ENCODE measurements at regions not wholly inside any gene's neighbourhood (a gene's known extent, or its start where the extent isn't known, plus 50 kb on each side); places are given as distances from the start of the nearest gene placed in this dataset.

DNA sequence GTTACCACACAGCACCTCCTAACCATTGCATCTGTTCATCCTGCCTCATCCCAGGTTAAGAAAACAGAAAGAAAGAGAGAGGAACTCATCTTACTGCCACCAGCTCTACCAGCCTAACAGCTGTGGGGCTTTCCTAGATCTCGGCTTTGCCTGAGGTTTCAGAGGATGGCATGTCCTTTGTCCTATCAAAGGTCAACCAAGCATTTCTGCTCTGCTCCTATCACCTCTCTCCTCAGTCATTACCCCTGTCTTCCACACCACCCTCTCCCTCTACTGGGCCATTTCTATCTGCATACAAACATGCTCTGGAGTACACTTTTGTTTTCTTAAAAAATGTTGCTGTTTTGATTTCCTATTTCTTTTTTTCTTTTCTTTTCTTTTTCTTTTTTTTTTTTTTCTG, 393.3 kb downstream of the IRS2 start:
- no CpG with 5 or more reads among the region's 1 CpG for whole genome bisulfite sequencing (ENCODE audit: insufficient coverage)
- H3K4me3 Mint-ChIP-seq = no peak overlapping the region
- ATAC-seq (replicated peaks in 1 of 4) (no peak), DNase-seq (no peak)
- H3K27ac ChIP-seq (ENCODE audit: low read length) = no peak overlapping the region
- ChIA-PET POLR2A (no interaction called here), CTCF (no interaction called here)
- no peak overlapping the region for H3K27ac Mint-ChIP-seq
- H3K27me3 Mint-ChIP-seq = peaks cover 0 to 18% of the 10 kb centered on the region in 2 donors
- H3K4me1 Mint-ChIP-seq = no peaks in the 10 kb centered on the region
- no peak overlapping the region for H3K4me3 ChIP-seq (ENCODE audit: control insufficient read depth in 1 of 2, extremely low read depth in 1 of 2, low read length in 1 of 2)
- H3K36me3 Mint-ChIP-seq = no peaks in the 10 kb centered on the region
- H3K9me3 ChIP-seq = no peaks in the 10 kb centered on the region
- H3K36me3 ChIP-seq (ENCODE audit: control insufficient read depth in 2 of 2, extremely low read depth in 1 of 2, insufficient read depth in 1 of 2, low read length in 1 of 2) = no peaks in the 10 kb centered on the region
- no peaks in the 10 kb centered on the region for H3K27me3 ChIP-seq (replicated peaks in 1 of 2; ENCODE audit: control insufficient read depth in 2 of 2, extremely low read depth in 1 of 2, insufficient read depth in 2 of 2, low read length in 1 of 2)
- H3K4me1 ChIP-seq (ENCODE audit: control insufficient read depth in 1 of 2, extremely low read depth in 1 of 2, insufficient read depth in 2 of 2, low read length in 2 of 2) = no peaks in the 10 kb centered on the region
- peaks cover 0 to 7% (median 0%) of the 10 kb centered on the region in 3 donors for H3K9me3 Mint-ChIP-seq

DNA sequence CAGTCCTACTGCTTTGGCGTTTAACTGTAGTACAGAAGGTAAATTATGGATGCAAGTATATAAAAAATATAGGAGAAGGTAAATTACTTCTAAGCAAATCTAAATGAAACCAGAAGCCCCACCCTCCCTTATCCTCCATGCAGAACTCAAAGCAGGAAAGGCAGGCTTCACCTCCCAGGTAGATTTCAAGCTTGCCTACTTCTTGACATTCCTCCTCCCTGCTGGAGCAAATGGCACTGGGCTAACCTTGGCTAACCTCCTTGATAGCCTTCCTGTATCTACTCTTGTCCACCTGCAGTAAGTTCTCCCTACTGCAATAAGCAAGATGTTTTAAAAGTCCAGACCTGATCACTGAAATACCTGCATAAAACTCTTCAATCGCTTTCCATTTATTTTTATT, 396.0 kb downstream of the IRS2 start:
- ATAC-seq (replicated peaks in 1 of 4) = no peak
- H3K4me3 ChIP-seq (ENCODE audit: control insufficient read depth in 1 of 2, extremely low read depth in 1 of 2, low read length in 1 of 2) = no peak overlapping the region
- H3K27me3 Mint-ChIP-seq = peaks cover 3 to 17% of the 10 kb centered on the region in 2 donors
- H3K36me3 Mint-ChIP-seq = no peaks in the 10 kb centered on the region
- ChIA-PET CTCF (no interaction called here), POLR2A (no interaction called here)
- peaks cover 0 to 4% (median 0%) of the 10 kb centered on the region in 3 donors for H3K9me3 Mint-ChIP-seq
- H3K36me3 ChIP-seq (ENCODE audit: control insufficient read depth in 2 of 2, extremely low read depth in 1 of 2, insufficient read depth in 1 of 2, low read length in 1 of 2) = no peaks in the 10 kb centered on the region
- H3K27ac ChIP-seq (ENCODE audit: low read length) = no peak overlapping the region
- H3K4me1 ChIP-seq (ENCODE audit: control insufficient read depth in 1 of 2, extremely low read depth in 1 of 2, insufficient read depth in 2 of 2, low read length in 2 of 2) = no peaks in the 10 kb centered on the region
- H3K27me3 ChIP-seq (replicated peaks in 1 of 2; ENCODE audit: control insufficient read depth in 2 of 2, extremely low read depth in 1 of 2, insufficient read depth in 2 of 2, low read length in 1 of 2) = no peaks in the 10 kb centered on the region
- H3K27ac Mint-ChIP-seq = no peak overlapping the region
- H3K4me1 Mint-ChIP-seq = no peaks in the 10 kb centered on the region
- no peak for DNase-seq
- WGBS (ENCODE audit: insufficient coverage) = no CpG with 5 or more reads among the region's 2 CpGs
- H3K9me3 ChIP-seq = no peaks in the 10 kb centered on the region
- H3K4me3 Mint-ChIP-seq = no peak overlapping the region

DNA sequence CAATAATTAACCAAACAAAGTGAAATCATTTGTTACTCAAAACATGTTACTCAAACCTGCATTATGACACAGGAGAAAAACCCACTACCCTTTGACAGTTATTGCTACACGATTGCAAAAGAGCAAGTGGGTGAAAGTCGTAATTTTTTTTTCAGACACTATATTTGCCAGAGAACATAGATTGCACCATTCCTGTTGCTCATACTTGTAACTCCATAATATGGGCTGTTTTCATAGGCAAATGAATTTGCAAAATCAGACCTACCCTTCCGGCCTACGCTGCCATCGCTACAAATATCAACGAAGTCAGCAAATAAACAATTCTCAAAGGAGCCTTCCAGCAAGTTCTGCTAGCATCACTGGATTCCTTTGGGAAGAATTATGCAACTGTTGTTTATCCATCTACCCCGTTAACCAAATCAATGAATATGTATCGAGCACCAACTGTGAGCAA, 396.5 kb downstream of the IRS2 start:
- no peak overlapping the region for H3K27ac ChIP-seq (ENCODE audit: low read length)
- DNase-seq = no peak
- Mint-ChIP-seq H3K4me3 (no peak overlapping the region), H3K4me1 (no peaks in the 10 kb centered on the region), H3K27me3 (peaks cover 3 to 17% of the 10 kb centered on the region in 2 donors), H3K9me3 (peaks cover 0 to 4% (median 0%) of the 10 kb centered on the region in 3 donors), H3K36me3 (no peaks in the 10 kb centered on the region), H3K27ac (no peak overlapping the region)
- H3K9me3 ChIP-seq = no peaks in the 10 kb centered on the region
- ATAC-seq (replicated peaks in 1 of 4) = no peak
- H3K36me3 ChIP-seq (ENCODE audit: control insufficient read depth in 2 of 2, extremely low read depth in 1 of 2, insufficient read depth in 1 of 2, low read length in 1 of 2) = no peaks in the 10 kb centered on the region
- WGBS (ENCODE audit: insufficient coverage) = 92% methylated on average over 2 of the region's 8 CpGs
- no peaks in the 10 kb centered on the region for H3K27me3 ChIP-seq (replicated peaks in 1 of 2; ENCODE audit: control insufficient read depth in 2 of 2, extremely low read depth in 1 of 2, insufficient read depth in 2 of 2, low read length in 1 of 2)
- ChIA-PET POLR2A (no interaction called here), CTCF (no interaction called here)
- H3K4me1 ChIP-seq (ENCODE audit: control insufficient read depth in 1 of 2, extremely low read depth in 1 of 2, insufficient read depth in 2 of 2, low read length in 2 of 2) = no peaks in the 10 kb centered on the region
- no peak overlapping the region for H3K4me3 ChIP-seq (ENCODE audit: control insufficient read depth in 1 of 2, extremely low read depth in 1 of 2, low read length in 1 of 2)

DNA sequence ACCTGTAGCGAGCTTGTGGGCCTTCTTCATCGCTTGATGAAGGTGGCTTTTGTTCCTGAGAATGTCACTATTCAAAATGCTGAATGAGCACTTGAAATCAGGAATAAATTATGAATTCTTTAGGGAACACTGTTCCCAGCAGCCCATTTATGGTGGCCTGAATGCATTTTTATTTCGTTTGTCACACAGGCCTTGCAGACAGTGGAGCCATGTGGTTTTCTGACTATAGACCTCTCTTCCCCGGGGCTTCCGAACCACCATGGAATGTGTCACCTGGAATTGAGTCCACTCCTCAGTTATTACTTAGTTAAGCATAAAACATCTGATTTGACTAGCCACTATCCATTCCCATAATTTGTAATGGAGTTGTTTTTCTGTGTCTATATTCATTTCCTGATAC, 396.9 kb downstream of the IRS2 start:
- CTCF ChIA-PET = no interaction called here

DNA sequence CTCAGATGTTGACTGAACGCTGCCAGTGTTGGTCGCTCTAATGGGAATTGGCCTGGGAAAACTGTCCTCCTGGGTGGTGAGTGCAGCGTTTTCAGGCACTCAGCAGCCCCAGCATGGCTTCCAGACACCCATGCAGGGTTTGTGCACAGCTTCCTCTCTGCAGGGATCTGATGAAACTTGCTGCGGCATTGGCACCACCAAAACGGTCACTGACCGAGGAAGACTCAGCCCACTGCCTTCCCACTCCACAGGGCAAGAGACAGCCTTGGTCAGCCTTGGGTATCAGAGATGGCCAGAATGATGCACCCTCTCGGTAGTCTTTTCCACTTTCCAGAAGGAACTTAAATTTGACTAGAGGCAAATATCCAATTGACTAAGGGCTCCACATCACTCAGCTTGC, 398.9 kb downstream of the IRS2 start:
- H3K4me1 ChIP-seq (ENCODE audit: control insufficient read depth in 1 of 2, extremely low read depth in 1 of 2, insufficient read depth in 2 of 2, low read length in 2 of 2) = no peaks in the 10 kb centered on the region
- no peaks in the 10 kb centered on the region for H3K36me3 Mint-ChIP-seq
- POLR2A ChIA-PET = no interaction called here
- H3K9me3 Mint-ChIP-seq = peaks cover 0 to 4% (median 0%) of the 10 kb centered on the region in 3 donors
- H3K4me3 Mint-ChIP-seq = no peak overlapping the region
- DNase-seq (no peak), ATAC-seq (replicated peaks in 1 of 4) (no peak)
- H3K9me3 ChIP-seq = no peaks in the 10 kb centered on the region
- H3K27me3 ChIP-seq (replicated peaks in 1 of 2; ENCODE audit: control insufficient read depth in 2 of 2, extremely low read depth in 1 of 2, insufficient read depth in 2 of 2, low read length in 1 of 2) = no peaks in the 10 kb centered on the region
- peaks cover 3 to 9% of the 10 kb centered on the region in 2 donors for H3K27me3 Mint-ChIP-seq
- CTCF ChIA-PET = no interaction called here
- 78% methylated on average over 6 of the region's 7 CpGs for WGBS (ENCODE audit: insufficient coverage)
- no peaks in the 10 kb centered on the region for H3K4me1 Mint-ChIP-seq
- no peak overlapping the region for H3K27ac Mint-ChIP-seq
- no peak overlapping the region for H3K4me3 ChIP-seq (ENCODE audit: control insufficient read depth in 1 of 2, extremely low read depth in 1 of 2, low read length in 1 of 2)
- H3K36me3 ChIP-seq (ENCODE audit: control insufficient read depth in 2 of 2, extremely low read depth in 1 of 2, insufficient read depth in 1 of 2, low read length in 1 of 2) = no peaks in the 10 kb centered on the region
- no peak overlapping the region for H3K27ac ChIP-seq (ENCODE audit: low read length)

More for the DNA sequence above, 396.9 kb downstream of the IRS2 start:
- no peaks in the 10 kb centered on the region for H3K36me3 Mint-ChIP-seq
- H3K4me1 Mint-ChIP-seq = no peaks in the 10 kb centered on the region
- Histone ChIP-seq H3K9me3 (no peaks in the 10 kb centered on the region), H3K27ac (ENCODE audit: low read length) (no peak overlapping the region), H3K4me3 (ENCODE audit: control insufficient read depth in 1 of 2, extremely low read depth in 1 of 2, low read length in 1 of 2) (no peak overlapping the region), H3K4me1 (ENCODE audit: control insufficient read depth in 1 of 2, extremely low read depth in 1 of 2, insufficient read depth in 2 of 2, low read length in 2 of 2) (no peaks in the 10 kb centered on the region), H3K36me3 (ENCODE audit: control insufficient read depth in 2 of 2, extremely low read depth in 1 of 2, insufficient read depth in 1 of 2, low read length in 1 of 2) (no peaks in the 10 kb centered on the region), H3K27me3 (replicated peaks in 1 of 2; ENCODE audit: control insufficient read depth in 2 of 2, extremely low read depth in 1 of 2, insufficient read depth in 2 of 2, low read length in 1 of 2) (no peaks in the 10 kb centered on the region)
- no peak for DNase-seq
- H3K4me3 Mint-ChIP-seq = no peak overlapping the region
- no peak overlapping the region for H3K27ac Mint-ChIP-seq
- H3K27me3 Mint-ChIP-seq = peaks cover 3 to 13% of the 10 kb centered on the region in 2 donors
- POLR2A ChIA-PET = no interaction called here
- no peak for ATAC-seq (replicated peaks in 1 of 4)
- 40% methylated on average over 3 of the region's 5 CpGs for WGBS (ENCODE audit: insufficient coverage)
- H3K9me3 Mint-ChIP-seq = peaks cover 0 to 4% (median 0%) of the 10 kb centered on the region in 3 donors

DNA sequence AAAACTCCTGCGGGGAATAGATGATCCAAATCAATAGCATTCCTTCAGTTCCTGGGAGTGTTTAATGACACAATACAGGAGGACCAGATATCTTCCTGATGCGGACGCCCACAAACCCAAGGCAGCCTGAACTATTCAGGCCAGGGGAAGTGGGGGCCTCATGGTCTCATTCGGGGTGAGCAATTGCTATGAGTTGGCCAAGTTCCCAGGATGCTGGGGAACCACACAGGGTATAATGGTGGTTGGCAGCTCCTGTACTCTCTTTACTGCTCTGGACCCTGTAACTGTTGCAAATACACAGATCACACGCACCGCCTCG, 401.2 kb downstream of the IRS2 start:
- no peaks in the 10 kb centered on the region for H3K9me3 ChIP-seq
- ATAC-seq (replicated peaks in 1 of 4) = no peak
- H3K4me3 ChIP-seq (ENCODE audit: control insufficient read depth in 1 of 2, extremely low read depth in 1 of 2, low read length in 1 of 2) = no peak overlapping the region
- Mint-ChIP-seq H3K27ac (no peak overlapping the region), H3K27me3 (peaks cover 3 to 5% of the 10 kb centered on the region in 2 donors), H3K9me3 (no peaks in the 10 kb centered on the region), H3K4me3 (no peak overlapping the region), H3K4me1 (no peaks in the 10 kb centered on the region), H3K36me3 (no peaks in the 10 kb centered on the region)
- CTCF ChIA-PET = no interaction called here
- WGBS (ENCODE audit: insufficient coverage) = 72% methylated on average over 6 of the region's 7 CpGs
- H3K27me3 ChIP-seq (replicated peaks in 1 of 2; ENCODE audit: control insufficient read depth in 2 of 2, extremely low read depth in 1 of 2, insufficient read depth in 2 of 2, low read length in 1 of 2) = no peaks in the 10 kb centered on the region
- POLR2A ChIA-PET = no interaction called here
- H3K27ac ChIP-seq (ENCODE audit: low read length) = no peak overlapping the region
- H3K36me3 ChIP-seq (ENCODE audit: control insufficient read depth in 2 of 2, extremely low read depth in 1 of 2, insufficient read depth in 1 of 2, low read length in 1 of 2) = no peaks in the 10 kb centered on the region
- no peak for DNase-seq
- H3K4me1 ChIP-seq (ENCODE audit: control insufficient read depth in 1 of 2, extremely low read depth in 1 of 2, insufficient read depth in 2 of 2, low read length in 2 of 2) = no peaks in the 10 kb centered on the region

DNA sequence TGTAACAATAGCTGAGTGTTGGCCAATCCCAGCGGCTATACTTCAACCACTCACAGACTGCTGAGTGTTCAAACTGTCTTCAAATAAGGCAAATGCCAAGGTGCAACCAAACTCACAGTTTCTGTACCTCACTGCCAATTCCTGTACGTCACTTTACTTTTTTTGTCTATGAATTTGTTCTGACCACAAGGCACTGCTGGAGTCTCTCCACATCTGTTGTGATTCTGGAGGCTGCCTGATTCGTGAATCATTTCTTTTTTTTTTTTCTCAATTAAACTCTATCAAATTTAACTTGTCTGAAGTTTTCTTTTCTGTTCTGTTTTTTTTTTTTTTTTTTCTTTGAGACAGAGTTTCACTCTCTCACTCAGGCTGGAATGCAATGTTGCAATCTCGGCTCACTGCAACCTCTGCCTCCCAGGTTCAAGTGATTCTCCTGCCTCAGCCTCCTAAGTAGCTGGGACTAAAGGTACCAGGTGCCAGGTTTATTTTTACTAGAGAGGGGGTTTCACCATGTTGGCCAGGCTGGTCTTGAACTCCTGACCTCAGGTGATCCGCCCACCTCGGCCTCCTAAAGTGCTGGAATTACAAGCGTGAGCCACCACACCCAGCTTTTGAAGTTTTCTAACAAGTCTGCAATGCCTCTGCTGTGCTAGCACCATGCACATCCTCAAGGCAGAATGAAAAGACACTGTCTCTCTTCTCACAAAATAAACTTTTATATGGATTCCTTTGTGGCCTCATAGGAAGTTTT, 401.7 kb downstream of the IRS2 start:
- no peak overlapping the region for H3K4me3 Mint-ChIP-seq

More for the DNA sequence above, 401.7 kb downstream of the IRS2 start:
- no peaks in the 10 kb centered on the region for H3K36me3 Mint-ChIP-seq
- H3K4me1 ChIP-seq (ENCODE audit: control insufficient read depth in 1 of 2, extremely low read depth in 1 of 2, insufficient read depth in 2 of 2, low read length in 2 of 2) = no peaks in the 10 kb centered on the region
- H3K4me3 ChIP-seq (ENCODE audit: control insufficient read depth in 1 of 2, extremely low read depth in 1 of 2, low read length in 1 of 2) = no peak overlapping the region
- H3K27me3 ChIP-seq (replicated peaks in 1 of 2; ENCODE audit: control insufficient read depth in 2 of 2, extremely low read depth in 1 of 2, insufficient read depth in 2 of 2, low read length in 1 of 2) = no peaks in the 10 kb centered on the region
- POLR2A ChIA-PET = no interaction called here
- CTCF ChIA-PET = no interaction called here
- H3K36me3 ChIP-seq (ENCODE audit: control insufficient read depth in 2 of 2, extremely low read depth in 1 of 2, insufficient read depth in 1 of 2, low read length in 1 of 2) = no peaks in the 10 kb centered on the region
- H3K9me3 Mint-ChIP-seq = no peaks in the 10 kb centered on the region
- ATAC-seq (replicated peaks in 1 of 4) = no peak
- DNase-seq = no peak
- no peaks in the 10 kb centered on the region for H3K4me1 Mint-ChIP-seq
- peaks cover 3 to 5% of the 10 kb centered on the region in 2 donors for H3K27me3 Mint-ChIP-seq
- 100% methylated on average over 1 of the region's 7 CpGs for WGBS (ENCODE audit: insufficient coverage)
- H3K9me3 ChIP-seq = no peaks in the 10 kb centered on the region
- no peak overlapping the region for H3K27ac ChIP-seq (ENCODE audit: low read length)
- H3K27ac Mint-ChIP-seq = no peak overlapping the region
